Liver (tissue), 3 donors: ENCODE measurements at regions not wholly inside any gene's neighbourhood (a gene's known extent, or its start where the extent isn't known, plus 50 kb on each side); places are given as distances from the start of the nearest gene placed in this dataset.

Experiments used
- CTCF ChIP-seq: fragments of 150-350 bp; IDR thresholded peaks from 2 replicates; pipeline ENCODE4 v1.5.1; 2017; ENCODE audit warnings: improper control_type of control experiment, low read depth, low read length; ENCODE audit not compliant: missing input control
- EGR1 ChIP-seq, 2 donors: IDR thresholded peaks; 2 replicates each; pipeline ENCODE4 v1.6.1; 2016 to 2018; ENCODE audit warnings: antibody characterized with exemption in 2 of 2, low read depth in 2 of 2
- FOXA1 ChIP-seq: IDR thresholded peaks from 2 replicates; pipeline ENCODE4 v1.6.1; 2016; ENCODE audit warnings: antibody characterized with exemption
- MAX ChIP-seq: IDR thresholded peaks from 2 replicates; pipeline ENCODE4 v1.6.1; 2016; ENCODE audit warnings: antibody characterized with exemption
- RAD21 ChIP-seq, 2 donors: IDR thresholded peaks; 2 replicates each; pipeline ENCODE4 v1.6.1; 2016; ENCODE audit warnings: antibody characterized with exemption in 2 of 2, mild to moderate bottlenecking in 2 of 2
- REST ChIP-seq: IDR thresholded peaks from 2 replicates; pipeline ENCODE4 v1.6.1; 2016; ENCODE audit warnings: antibody characterized with exemption, mild to moderate bottlenecking
- TAF1 ChIP-seq: conservative IDR thresholded peaks from 2 replicates; pipeline ENCODE4 v1.6.1; 2016; ENCODE audit warnings: antibody characterized with exemption, mild to moderate bottlenecking
- YY1 ChIP-seq: IDR thresholded peaks from 2 replicates; pipeline ENCODE4 v1.6.1; 2016; ENCODE audit warnings: antibody characterized with exemption, mild to moderate bottlenecking
- ZBTB33 ChIP-seq: IDR thresholded peaks from 2 replicates; pipeline ENCODE4 v1.6.1; 2016; ENCODE audit warnings: antibody characterized with exemption
- donor health status: healthy.
- donor health status: healthy.

GRCh38 chr6:15712797-15713196 is 50.0 kb upstream of the DTNBP1 start:
- TF ChIP-seq CTCF: no peak
- no peak for TF ChIP-seq FOXA1
- TF ChIP-seq RAD21 (IDR thresholded peaks at IDR 0.05): no peak
- TF ChIP-seq YY1: no peak
- TF ChIP-seq TAF1: no peak
- TF ChIP-seq EGR1 (IDR thresholded peaks at IDR 0.05; ENCODE audit: low read depth in 2 of 2): no peak
- no peak for TF ChIP-seq REST
- TF ChIP-seq MAX: no peak
- no peak for TF ChIP-seq ZBTB33
